Mesothelial cell of epicardium (in vitro differentiated cells): ENCODE measurements at regions not wholly inside any gene's neighbourhood (a gene's known extent, or its start where the extent isn't known, plus 50 kb on each side); places are given as distances from the start of the nearest gene placed in this dataset.

ENCODE experiments used
- DNase-seq, 2 experiments: peaks; one replicate each; pipeline ENCODE4 v3.0.0; 2021; ENCODE audit warnings: low spot score in 2 of 2; ENCODE audit not compliant: unreplicated experiment in 2 of 2
- H3K27ac Mint-ChIP-seq: 2 replicates; pipeline ENCODE4 v1.8.0; 2021; ENCODE audit warnings: mixed read lengths
- H3K27me3 Mint-ChIP-seq: 2 replicates; pipeline ENCODE4 v1.8.0; 2021; ENCODE audit warnings: low read depth, mixed read lengths
- H3K36me3 Mint-ChIP-seq: 2 replicates; pipeline ENCODE4 v1.8.0; 2021; ENCODE audit warnings: mixed read lengths
- H3K4me1 Mint-ChIP-seq: 2 replicates; pipeline ENCODE4 v1.8.0; 2021; ENCODE audit warnings: mixed read lengths
- H3K4me3 Mint-ChIP-seq: 2 replicates; pipeline ENCODE4 v1.8.0; 2021; ENCODE audit warnings: mild to moderate bottlenecking, moderate library complexity, mixed read lengths
- H3K9me3 Mint-ChIP-seq: 2 replicates; pipeline ENCODE4 v1.8.0; 2021; ENCODE audit warnings: mixed read lengths
- TF ChIP-seq, protein P1 (sequence below): fragments of 200-600 bp; sonication (generic); IDR thresholded peaks from one replicate; pipeline ENCODE4 v1.5.0; 2021; ENCODE audit warnings: antibody characterized with exemption; ENCODE audit not compliant: unreplicated experiment

DNA sequence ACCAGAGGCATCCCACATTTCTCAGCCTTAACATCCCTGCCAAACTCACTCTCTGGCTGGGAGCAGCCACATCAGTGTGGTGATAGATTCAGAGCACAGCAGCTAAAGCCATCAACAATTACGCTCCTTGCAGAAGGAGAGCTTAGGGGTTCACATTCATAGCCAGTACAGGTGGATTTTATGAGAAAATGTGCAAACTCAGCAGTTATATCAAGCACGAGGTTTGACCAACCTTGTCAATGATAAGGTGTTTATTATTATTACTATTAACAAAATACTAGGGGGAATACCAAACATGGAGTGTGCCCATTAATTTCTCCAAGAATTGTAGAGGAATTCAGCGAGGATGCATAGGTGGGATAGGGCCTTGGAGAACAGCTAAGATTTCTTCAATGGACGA is 362.3 kb downstream of the WDR11 start:
- H3K9me3 Mint-ChIP-seq: no peaks in the 10 kb centered on the region
- H3K4me3 Mint-ChIP-seq: no peak overlapping the region
- no peaks in the 10 kb centered on the region for H3K27me3 Mint-ChIP-seq
- no peak for DNase-seq
- TF ChIP-seq, protein P1, sequence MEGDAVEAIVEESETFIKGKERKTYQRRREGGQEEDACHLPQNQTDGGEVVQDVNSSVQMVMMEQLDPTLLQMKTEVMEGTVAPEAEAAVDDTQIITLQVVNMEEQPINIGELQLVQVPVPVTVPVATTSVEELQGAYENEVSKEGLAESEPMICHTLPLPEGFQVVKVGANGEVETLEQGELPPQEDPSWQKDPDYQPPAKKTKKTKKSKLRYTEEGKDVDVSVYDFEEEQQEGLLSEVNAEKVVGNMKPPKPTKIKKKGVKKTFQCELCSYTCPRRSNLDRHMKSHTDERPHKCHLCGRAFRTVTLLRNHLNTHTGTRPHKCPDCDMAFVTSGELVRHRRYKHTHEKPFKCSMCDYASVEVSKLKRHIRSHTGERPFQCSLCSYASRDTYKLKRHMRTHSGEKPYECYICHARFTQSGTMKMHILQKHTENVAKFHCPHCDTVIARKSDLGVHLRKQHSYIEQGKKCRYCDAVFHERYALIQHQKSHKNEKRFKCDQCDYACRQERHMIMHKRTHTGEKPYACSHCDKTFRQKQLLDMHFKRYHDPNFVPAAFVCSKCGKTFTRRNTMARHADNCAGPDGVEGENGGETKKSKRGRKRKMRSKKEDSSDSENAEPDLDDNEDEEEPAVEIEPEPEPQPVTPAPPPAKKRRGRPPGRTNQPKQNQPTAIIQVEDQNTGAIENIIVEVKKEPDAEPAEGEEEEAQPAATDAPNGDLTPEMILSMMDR: no peak
- H3K27ac Mint-ChIP-seq: no peak overlapping the region
- no peaks in the 10 kb centered on the region for H3K36me3 Mint-ChIP-seq
- peaks cover 11% of the 10 kb centered on the region for H3K4me1 Mint-ChIP-seq

DNA sequence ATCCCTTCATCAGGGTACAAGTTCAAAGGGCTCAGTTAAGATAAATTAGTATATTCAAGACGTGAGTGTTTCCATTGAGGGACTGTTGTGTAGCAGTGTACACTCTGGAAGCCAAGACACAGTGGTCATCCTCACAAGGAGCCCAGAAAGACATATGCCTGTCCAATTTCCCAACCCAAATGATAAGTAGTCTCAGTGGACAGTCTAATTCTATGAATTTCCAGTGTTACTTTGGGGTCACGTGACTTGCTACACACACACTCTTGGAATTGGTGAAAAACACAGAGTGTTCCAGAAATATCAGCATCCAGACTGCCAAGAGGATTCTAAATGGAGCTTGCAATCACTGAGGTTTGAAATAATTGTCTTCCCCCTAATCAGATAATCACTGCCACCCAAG is 365.1 kb downstream of the WDR11 start:
- no peaks in the 10 kb centered on the region for H3K36me3 Mint-ChIP-seq
- no peaks in the 10 kb centered on the region for H3K9me3 Mint-ChIP-seq
- TF ChIP-seq, protein P1: no peak
- no peak overlapping the region for H3K4me3 Mint-ChIP-seq
- H3K27me3 Mint-ChIP-seq: no peaks in the 10 kb centered on the region
- DNase-seq: no peak
- no peak overlapping the region for H3K27ac Mint-ChIP-seq
- peaks cover 20% of the 10 kb centered on the region for H3K4me1 Mint-ChIP-seq

DNA sequence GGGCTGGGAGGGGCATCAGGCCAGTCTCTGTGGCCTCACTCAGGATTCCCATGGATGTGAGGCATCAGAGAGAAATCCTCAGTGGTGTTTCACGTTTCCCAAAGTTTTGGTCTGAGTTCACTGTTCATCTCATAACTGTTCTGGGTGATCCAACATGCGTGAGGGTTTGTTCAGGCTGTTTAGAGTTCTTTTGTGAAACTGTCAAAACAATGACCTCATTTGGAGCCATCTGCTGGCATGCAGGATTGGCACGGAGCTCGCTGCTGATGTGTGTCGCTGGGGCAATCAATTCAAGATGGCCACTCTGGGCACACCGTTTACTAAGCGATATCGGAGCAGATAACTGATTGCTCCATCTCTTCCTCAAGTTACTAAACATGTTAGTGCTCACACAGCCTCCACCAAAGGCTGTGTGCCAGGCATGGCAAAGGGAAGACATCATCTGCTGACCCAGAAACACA is 365.6 kb downstream of the WDR11 start:
- peaks cover 24% of the 10 kb centered on the region for H3K4me1 Mint-ChIP-seq
- no peak overlapping the region for H3K4me3 Mint-ChIP-seq
- H3K27me3 Mint-ChIP-seq: no peaks in the 10 kb centered on the region
- no peaks in the 10 kb centered on the region for H3K9me3 Mint-ChIP-seq
- no peaks in the 10 kb centered on the region for H3K36me3 Mint-ChIP-seq
- no peak for DNase-seq
- TF ChIP-seq, protein P1: no peak
- H3K27ac Mint-ChIP-seq: no peak overlapping the region

DNA sequence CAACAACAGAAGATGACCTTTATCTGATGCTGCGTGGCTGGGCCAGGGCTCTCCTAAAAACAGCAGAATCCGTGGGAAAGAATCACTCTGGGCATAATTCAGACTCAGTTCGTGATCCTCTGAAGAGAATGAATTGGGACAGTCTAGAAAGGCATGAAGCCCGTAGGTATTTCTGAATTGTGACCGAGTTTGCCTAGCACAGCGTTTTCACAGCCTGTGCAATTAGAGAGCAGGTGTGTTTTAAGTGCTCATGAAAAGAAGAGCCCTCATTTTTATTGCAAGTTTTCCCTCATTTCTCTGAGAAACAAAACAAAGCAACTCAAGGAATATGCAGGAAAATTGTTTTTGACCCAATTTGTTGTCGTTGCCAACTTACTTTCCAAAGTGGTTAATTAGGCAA is 366.2 kb downstream of the WDR11 start:
- Mint-ChIP-seq H3K27me3 (no peaks in the 10 kb centered on the region), H3K27ac (no peak overlapping the region), H3K9me3 (no peaks in the 10 kb centered on the region), H3K4me1 (peaks cover 24% of the 10 kb centered on the region), H3K36me3 (no peaks in the 10 kb centered on the region), H3K4me3 (no peak overlapping the region)
- DNase-seq: no peak
- TF ChIP-seq, protein P1: no peak

DNA sequence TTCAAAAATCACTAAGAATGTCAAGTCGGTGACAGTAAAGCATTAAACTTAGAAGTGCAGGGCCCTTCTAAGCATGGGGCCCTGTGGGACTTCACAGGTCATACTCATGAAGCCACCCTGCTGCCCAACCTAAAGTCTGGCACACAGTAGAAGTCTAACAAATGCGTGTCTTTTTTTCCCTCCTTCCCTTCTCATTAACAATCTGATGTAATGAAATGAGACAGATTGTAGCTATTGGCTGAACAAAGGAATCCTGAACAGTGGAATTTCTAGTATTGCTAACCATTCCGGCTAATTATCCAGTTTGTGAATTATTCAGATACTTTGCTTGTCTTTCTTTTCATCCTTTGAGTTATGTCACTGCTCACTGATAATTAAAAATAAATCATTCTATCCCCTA is 369.9 kb downstream of the WDR11 start:
- H3K4me3 Mint-ChIP-seq: no peak overlapping the region
- H3K27ac Mint-ChIP-seq: no peak overlapping the region

More for the DNA sequence above, 369.9 kb downstream of the WDR11 start:
- TF ChIP-seq, protein P1: no peak
- no peaks in the 10 kb centered on the region for H3K27me3 Mint-ChIP-seq
- no peak for DNase-seq
- no peaks in the 10 kb centered on the region for H3K36me3 Mint-ChIP-seq
- H3K4me1 Mint-ChIP-seq: peaks cover 24% of the 10 kb centered on the region
- no peaks in the 10 kb centered on the region for H3K9me3 Mint-ChIP-seq
